ENCODE measurements at regions not wholly inside any gene's neighbourhood (a gene's known extent, or its start where the extent isn't known, plus 50 kb on each side); places are given as distances from the start of the nearest gene placed in this dataset.

GRCh38 chr5:144794922-144795321 lies 624.2 kb downstream of the KCTD16 start:
- Histone ChIP-seq H3K27ac (ENCODE audit: low read depth, low read length, poor library complexity, severe bottlenecking) (no peak overlapping the region), H3K4me3 (ENCODE audit: low read depth, low read length, poor library complexity, severe bottlenecking) (no peak overlapping the region), H3K4me1 (ENCODE audit: insufficient read depth, low read length, poor library complexity, severe bottlenecking) (no peaks in the 10 kb centered on the region), H3K36me3 (ENCODE audit: insufficient read depth, low read length, poor library complexity, severe bottlenecking) (no peaks in the 10 kb centered on the region), H3K9me3 (ENCODE audit: low read depth, low read length, poor library complexity, severe bottlenecking) (peaks cover 5% of the 10 kb centered on the region), H3K27me3 (replicated peaks; ENCODE audit: insufficient read depth, low read depth, low read length, poor library complexity) (no peaks in the 10 kb centered on the region)
- intact Hi-C loops (cut with micrococcal nuclease; ENCODE audit: unreplicated experiment): no loop called here
- BruUV-seq (replicated peaks): no TSS peak
- POLR2A ChIA-PET (ENCODE audit: low non-redundant PET): no interaction called here
- CTCF ChIA-PET: no interaction called here
- TF ChIP-seq CTCF (conservative IDR thresholded peaks at IDR 0.05; ENCODE audit: low read depth, low read length) (no peak), EZH2 (IDR thresholded peaks at IDR 0.05; ENCODE audit: borderline replicate concordance, low read depth, low read length, poor library complexity, severe bottlenecking) (no peak)
- DNase-seq (ENCODE audit: low spot score): no peak

GRCh38 chr5:144788556-144788955 lies 617.9 kb downstream of the KCTD16 start:
- no TSS peak for BruUV-seq (replicated peaks)
- CTCF ChIA-PET: no interaction called here

GRCh38 chr5:144788046-144788445 lies 617.4 kb downstream of the KCTD16 start:
- BruUV-seq (replicated peaks): no TSS peak
- CTCF ChIA-PET: no interaction called here
- no peak for DNase-seq (ENCODE audit: low spot score)
- POLR2A ChIA-PET (ENCODE audit: low non-redundant PET): no interaction called here
- no peak overlapping the region for H3K4me3 ChIP-seq (ENCODE audit: low read depth, low read length, poor library complexity, severe bottlenecking)
- H3K27me3 ChIP-seq (replicated peaks; ENCODE audit: insufficient read depth, low read depth, low read length, poor library complexity): no peaks in the 10 kb centered on the region
- TF ChIP-seq CTCF (conservative IDR thresholded peaks at IDR 0.05; ENCODE audit: low read depth, low read length) (no peak), EZH2 (IDR thresholded peaks at IDR 0.05; ENCODE audit: borderline replicate concordance, low read depth, low read length, poor library complexity, severe bottlenecking) (no peak)
- H3K36me3 ChIP-seq (ENCODE audit: insufficient read depth, low read length, poor library complexity, severe bottlenecking): no peaks in the 10 kb centered on the region
- H3K27ac ChIP-seq (ENCODE audit: low read depth, low read length, poor library complexity, severe bottlenecking): no peak overlapping the region
- peaks cover 5% of the 10 kb centered on the region for H3K9me3 ChIP-seq (ENCODE audit: low read depth, low read length, poor library complexity, severe bottlenecking)
- intact Hi-C loops (cut with micrococcal nuclease; ENCODE audit: unreplicated experiment): no loop called here
- no peaks in the 10 kb centered on the region for H3K4me1 ChIP-seq (ENCODE audit: insufficient read depth, low read length, poor library complexity, severe bottlenecking)

More at GRCh38 chr5:144788556-144788955, 617.9 kb downstream of the KCTD16 start:
- no peak overlapping the region for H3K27ac ChIP-seq (ENCODE audit: low read depth, low read length, poor library complexity, severe bottlenecking)
- no peak for DNase-seq (ENCODE audit: low spot score)
- no peak overlapping the region for H3K4me3 ChIP-seq (ENCODE audit: low read depth, low read length, poor library complexity, severe bottlenecking)
- POLR2A ChIA-PET (ENCODE audit: low non-redundant PET): no interaction called here
- intact Hi-C loops (cut with micrococcal nuclease; ENCODE audit: unreplicated experiment): no loop called here
- TF ChIP-seq EZH2 (IDR thresholded peaks at IDR 0.05; ENCODE audit: borderline replicate concordance, low read depth, low read length, poor library complexity, severe bottlenecking) (no peak), CTCF (conservative IDR thresholded peaks at IDR 0.05; ENCODE audit: low read depth, low read length) (no peak)
- peaks cover 5% of the 10 kb centered on the region for H3K9me3 ChIP-seq (ENCODE audit: low read depth, low read length, poor library complexity, severe bottlenecking)
- no peaks in the 10 kb centered on the region for H3K27me3 ChIP-seq (replicated peaks; ENCODE audit: insufficient read depth, low read depth, low read length, poor library complexity)
- H3K36me3 ChIP-seq (ENCODE audit: insufficient read depth, low read length, poor library complexity, severe bottlenecking): no peaks in the 10 kb centered on the region
- H3K4me1 ChIP-seq (ENCODE audit: insufficient read depth, low read length, poor library complexity, severe bottlenecking): no peaks in the 10 kb centered on the region

All from A673 (cell line).